B cell (primary cell): ENCODE measurements at regions not wholly inside any gene's neighbourhood (a gene's known extent, or its start where the extent isn't known, plus 50 kb on each side); places are given as distances from the start of the nearest gene placed in this dataset.

Experiments used
- EZH2 ChIP-seq: IDR thresholded peaks from 2 replicates; pipeline ENCODE4 v1.6.1; 2012; ENCODE audit warnings: borderline replicate concordance, low read depth, mild to moderate bottlenecking, moderate library complexity, low read length; ENCODE audit not compliant: insufficient read depth, poor library complexity, severe bottlenecking
- TF ChIP-seq, protein P1 (sequence below): fragments of 200-600 bp; IDR thresholded peaks from one replicate; pipeline ENCODE4 v1.8.0; 2022; ENCODE audit warnings: antibody characterized with exemption, mild to moderate bottlenecking

DNA sequence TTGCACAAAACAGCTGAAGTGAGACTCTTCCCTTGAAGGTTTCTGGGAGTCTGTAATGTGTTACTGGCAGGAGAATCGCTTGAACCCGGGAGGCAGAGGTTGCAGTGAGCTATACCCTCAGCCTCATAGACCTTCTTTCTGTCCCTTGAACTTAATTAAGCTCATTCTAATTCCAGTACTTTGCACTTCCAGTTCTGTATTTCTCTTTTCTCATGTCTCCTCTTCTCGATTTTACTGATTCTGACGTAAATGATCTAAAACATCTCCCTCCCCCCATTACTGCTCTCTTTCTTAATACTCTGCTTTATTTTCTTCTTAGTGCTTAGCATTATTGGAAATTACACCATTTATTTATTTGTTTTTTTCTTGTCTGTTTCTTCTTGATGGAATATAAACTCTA lies 165.4 kb upstream of the P2RY1 start:
- TF ChIP-seq, protein P1, sequence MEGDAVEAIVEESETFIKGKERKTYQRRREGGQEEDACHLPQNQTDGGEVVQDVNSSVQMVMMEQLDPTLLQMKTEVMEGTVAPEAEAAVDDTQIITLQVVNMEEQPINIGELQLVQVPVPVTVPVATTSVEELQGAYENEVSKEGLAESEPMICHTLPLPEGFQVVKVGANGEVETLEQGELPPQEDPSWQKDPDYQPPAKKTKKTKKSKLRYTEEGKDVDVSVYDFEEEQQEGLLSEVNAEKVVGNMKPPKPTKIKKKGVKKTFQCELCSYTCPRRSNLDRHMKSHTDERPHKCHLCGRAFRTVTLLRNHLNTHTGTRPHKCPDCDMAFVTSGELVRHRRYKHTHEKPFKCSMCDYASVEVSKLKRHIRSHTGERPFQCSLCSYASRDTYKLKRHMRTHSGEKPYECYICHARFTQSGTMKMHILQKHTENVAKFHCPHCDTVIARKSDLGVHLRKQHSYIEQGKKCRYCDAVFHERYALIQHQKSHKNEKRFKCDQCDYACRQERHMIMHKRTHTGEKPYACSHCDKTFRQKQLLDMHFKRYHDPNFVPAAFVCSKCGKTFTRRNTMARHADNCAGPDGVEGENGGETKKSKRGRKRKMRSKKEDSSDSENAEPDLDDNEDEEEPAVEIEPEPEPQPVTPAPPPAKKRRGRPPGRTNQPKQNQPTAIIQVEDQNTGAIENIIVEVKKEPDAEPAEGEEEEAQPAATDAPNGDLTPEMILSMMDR = no peak
- no peak for TF ChIP-seq EZH2
